ENCODE measurements at regions not wholly inside any gene's neighbourhood (a gene's known extent, or its start where the extent isn't known, plus 50 kb on each side); places are given as distances from the start of the nearest gene placed in this dataset.
A peak's percentile ranks its signal among the peaks of the same experiment; 100 is the strongest.

DNA sequence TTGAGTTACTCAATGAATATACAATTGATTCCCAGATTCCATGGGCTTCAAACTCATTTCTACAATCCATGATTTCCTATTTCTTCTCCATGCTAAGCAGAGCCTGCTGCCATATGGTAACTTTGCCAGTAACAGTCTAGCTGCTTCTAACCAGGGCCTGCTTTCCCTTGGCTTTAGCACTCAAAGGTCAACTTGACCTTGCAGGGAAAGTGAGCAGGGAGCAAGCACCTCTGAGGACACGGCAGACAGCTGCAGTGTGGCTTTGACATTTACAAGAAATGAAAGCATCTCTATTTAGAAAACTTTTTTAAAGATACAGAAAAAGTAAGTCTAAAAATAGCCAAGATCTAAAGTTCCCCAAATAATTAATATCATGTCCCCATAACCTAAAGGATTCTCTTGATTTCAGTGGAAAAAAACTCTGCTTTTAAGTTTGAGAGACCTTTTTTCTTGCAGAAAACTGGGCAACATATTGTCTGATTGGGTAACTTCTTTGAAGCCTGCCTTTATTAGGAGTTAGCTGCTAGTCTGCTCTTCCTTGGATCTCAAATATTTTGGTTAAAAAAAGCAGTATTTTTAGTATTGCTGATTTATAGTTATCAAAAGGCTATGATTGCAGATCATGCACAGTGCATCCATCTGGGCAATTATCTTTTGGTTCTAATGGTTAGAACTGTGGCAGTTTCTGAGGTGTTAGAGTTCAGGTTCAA is 257.9 kb downstream of the AHR start:
- H3K4me1 Mint-ChIP-seq = peaks cover 34% of the 10 kb centered on the region
- H3K9me3 Mint-ChIP-seq = no peaks in the 10 kb centered on the region
- H3K36me3 Mint-ChIP-seq (ENCODE audit: low read depth) = no peaks in the 10 kb centered on the region
- no peaks in the 10 kb centered on the region for H3K27me3 Mint-ChIP-seq (ENCODE audit: low read depth)
- H3K27ac Mint-ChIP-seq = peak overlapping the region; percentile 26 to 82 (median 74)
- H3K4me3 Mint-ChIP-seq = no peak overlapping the region
- TF ChIP-seq, protein P1, sequence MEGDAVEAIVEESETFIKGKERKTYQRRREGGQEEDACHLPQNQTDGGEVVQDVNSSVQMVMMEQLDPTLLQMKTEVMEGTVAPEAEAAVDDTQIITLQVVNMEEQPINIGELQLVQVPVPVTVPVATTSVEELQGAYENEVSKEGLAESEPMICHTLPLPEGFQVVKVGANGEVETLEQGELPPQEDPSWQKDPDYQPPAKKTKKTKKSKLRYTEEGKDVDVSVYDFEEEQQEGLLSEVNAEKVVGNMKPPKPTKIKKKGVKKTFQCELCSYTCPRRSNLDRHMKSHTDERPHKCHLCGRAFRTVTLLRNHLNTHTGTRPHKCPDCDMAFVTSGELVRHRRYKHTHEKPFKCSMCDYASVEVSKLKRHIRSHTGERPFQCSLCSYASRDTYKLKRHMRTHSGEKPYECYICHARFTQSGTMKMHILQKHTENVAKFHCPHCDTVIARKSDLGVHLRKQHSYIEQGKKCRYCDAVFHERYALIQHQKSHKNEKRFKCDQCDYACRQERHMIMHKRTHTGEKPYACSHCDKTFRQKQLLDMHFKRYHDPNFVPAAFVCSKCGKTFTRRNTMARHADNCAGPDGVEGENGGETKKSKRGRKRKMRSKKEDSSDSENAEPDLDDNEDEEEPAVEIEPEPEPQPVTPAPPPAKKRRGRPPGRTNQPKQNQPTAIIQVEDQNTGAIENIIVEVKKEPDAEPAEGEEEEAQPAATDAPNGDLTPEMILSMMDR (IDR thresholded peaks at IDR 0.05; ENCODE audit: unreplicated experiment in 3 of 3) = no peak

DNA sequence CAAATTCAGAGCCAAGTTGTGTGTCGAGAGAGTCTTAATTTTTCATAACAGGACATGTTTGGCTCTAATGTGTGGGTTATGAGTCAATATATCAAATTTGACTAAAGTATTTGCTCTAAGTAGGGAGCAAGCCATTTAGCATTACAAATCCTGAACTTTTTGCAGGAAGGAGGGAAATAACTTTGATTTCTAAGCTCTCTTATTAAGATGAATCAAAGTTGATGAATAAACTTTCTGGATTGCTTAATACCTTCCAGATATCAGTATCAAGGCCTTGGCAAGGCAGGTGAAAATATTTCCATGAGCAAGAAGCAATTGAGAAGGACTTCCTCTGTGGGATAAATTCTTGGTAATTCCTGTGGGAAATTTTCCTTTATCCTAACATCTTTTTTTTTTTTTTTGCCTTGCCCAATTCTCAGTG is 258.8 kb downstream of the AHR start:
- Mint-ChIP-seq H3K27ac (peak overlapping the region; percentile 72 to 82 (median 78)), H3K9me3 (no peaks in the 10 kb centered on the region), H3K4me3 (no peak overlapping the region), H3K27me3 (ENCODE audit: low read depth) (no peaks in the 10 kb centered on the region), H3K36me3 (ENCODE audit: low read depth) (no peaks in the 10 kb centered on the region), H3K4me1 (peaks cover 34% of the 10 kb centered on the region)
- TF ChIP-seq, protein P1 (IDR thresholded peaks at IDR 0.05; ENCODE audit: unreplicated experiment in 3 of 3) = no peak

DNA sequence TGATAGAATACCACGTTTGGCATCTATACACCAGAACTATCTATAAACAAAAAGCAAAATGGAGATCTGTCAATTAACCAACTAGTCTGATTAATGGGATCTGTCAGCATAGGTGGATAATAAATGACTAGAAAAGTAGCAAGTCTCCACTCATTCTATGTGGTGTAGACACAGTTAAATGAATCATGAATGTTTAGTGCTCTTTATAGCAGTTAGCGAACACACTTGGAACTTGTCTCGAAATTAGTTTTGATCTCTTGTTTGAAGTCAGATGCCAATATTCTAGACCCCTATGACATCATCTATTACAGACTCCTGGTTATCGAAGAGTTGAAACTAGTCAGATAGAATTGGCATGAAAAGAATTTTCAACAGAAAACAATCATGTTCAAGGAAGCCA is 259.7 kb downstream of the AHR start:
- Mint-ChIP-seq H3K4me1 (peaks cover 34% of the 10 kb centered on the region), H3K27ac (peak overlapping the region; percentile 72 to 82 (median 78)), H3K4me3 (no peak overlapping the region), H3K9me3 (no peaks in the 10 kb centered on the region), H3K27me3 (ENCODE audit: low read depth) (no peaks in the 10 kb centered on the region), H3K36me3 (ENCODE audit: low read depth) (no peaks in the 10 kb centered on the region)
- TF ChIP-seq, protein P1 (IDR thresholded peaks at IDR 0.05; ENCODE audit: unreplicated experiment in 3 of 3) = no peak

DNA sequence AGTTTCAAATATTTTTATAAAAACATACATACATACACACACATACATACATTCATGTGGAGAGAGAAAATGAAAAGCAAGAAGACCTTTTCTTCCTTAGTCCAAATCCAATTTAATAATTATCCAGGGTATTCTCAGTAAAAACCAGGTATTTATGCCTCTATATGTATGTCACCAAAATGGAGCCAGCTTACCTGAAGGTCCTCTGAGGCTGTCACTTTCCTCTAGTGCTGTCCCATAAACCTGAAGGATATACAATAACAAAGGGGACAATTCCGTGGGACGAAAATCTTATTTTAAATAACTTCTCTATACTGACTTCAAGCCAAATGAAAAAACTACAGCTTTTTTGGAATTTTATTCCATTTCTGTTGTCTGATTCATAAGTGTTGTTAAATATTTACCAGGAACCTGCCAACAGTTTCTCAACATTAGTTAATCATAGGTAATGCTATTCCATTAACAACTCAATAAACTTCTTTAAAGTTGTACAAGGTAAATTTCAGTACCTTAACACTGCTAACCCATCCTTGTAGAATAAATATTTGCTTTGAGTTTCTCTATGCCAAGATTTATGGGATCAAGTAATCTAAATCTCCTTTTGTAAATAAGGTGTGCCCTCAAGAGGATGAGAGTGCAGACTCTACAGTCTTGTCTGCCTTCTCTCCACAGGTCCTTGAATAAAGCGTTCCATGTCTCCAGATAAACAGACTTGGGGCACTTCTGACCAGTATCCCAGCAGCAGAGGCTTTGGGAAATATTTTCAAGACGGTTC is 260.3 kb downstream of the AHR start:
- peak overlapping the region; percentile 72 to 82 (median 78) for H3K27ac Mint-ChIP-seq

DNA sequence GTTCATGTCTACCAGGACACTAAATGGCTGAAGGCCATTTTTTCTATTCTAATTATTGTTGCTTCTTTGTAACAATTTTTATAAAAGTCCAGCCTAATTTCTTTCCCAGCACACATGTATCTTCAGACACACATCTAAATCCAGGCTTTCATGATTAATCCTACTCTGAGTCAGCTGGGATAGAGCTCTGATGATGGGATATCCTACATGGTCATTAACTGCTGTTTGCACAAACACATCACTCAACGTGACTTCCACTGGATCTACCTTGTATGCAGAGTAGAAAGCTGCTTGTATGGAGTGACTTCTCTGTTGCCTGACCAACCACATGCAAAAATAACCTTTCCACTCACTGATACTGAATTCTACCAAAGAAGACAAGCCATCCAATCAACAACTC is 260.9 kb downstream of the AHR start:
- Mint-ChIP-seq H3K9me3 (peaks cover 3% of the 10 kb centered on the region), H3K27ac (peak overlapping the region; percentile 5 to 87 (median 29)), H3K27me3 (ENCODE audit: low read depth) (no peaks in the 10 kb centered on the region), H3K36me3 (ENCODE audit: low read depth) (no peaks in the 10 kb centered on the region), H3K4me1 (peaks cover 34% of the 10 kb centered on the region), H3K4me3 (no peak overlapping the region)
- TF ChIP-seq, protein P1 (IDR thresholded peaks at IDR 0.05; ENCODE audit: unreplicated experiment in 3 of 3) = no peak

More for the DNA sequence above, 260.3 kb downstream of the AHR start:
- Mint-ChIP-seq H3K4me3 (no peak overlapping the region), H3K27me3 (ENCODE audit: low read depth) (no peaks in the 10 kb centered on the region), H3K36me3 (ENCODE audit: low read depth) (no peaks in the 10 kb centered on the region), H3K4me1 (peaks cover 34% of the 10 kb centered on the region), H3K9me3 (peaks cover 3% of the 10 kb centered on the region)
- TF ChIP-seq, protein P1 (IDR thresholded peaks at IDR 0.05; ENCODE audit: unreplicated experiment in 3 of 3) = no peak

All from nephron (organoid).